Fibroblast of the conjunctiva (primary cell): ENCODE measurements at regions not wholly inside any gene's neighbourhood (a gene's known extent, or its start where the extent isn't known, plus 50 kb on each side); places are given as distances from the start of the nearest gene placed in this dataset.

Experiments used
- DNase-seq: peaks from one replicate; pipeline ENCODE4 v3.0.0-alpha.2; 2010; ENCODE audit warnings: low read depth

- DNase-seq: no peak
These were observed 734.2 kb upstream of the ALCAM start for GRCh38 chr3:104632521-104632920.

- DNase-seq: no peak
These were observed 733.8 kb upstream of the ALCAM start for GRCh38 chr3:104632947-104633346.

- no peak for DNase-seq
These were observed 730.7 kb upstream of the ALCAM start for GRCh38 chr3:104635872-104636580.

GRCh38 chr3:104642827-104643226, 723.9 kb upstream of the ALCAM start:
- DNase-seq: no peak

- no peak for DNase-seq
These were observed 720.5 kb upstream of the ALCAM start for GRCh38 chr3:104646196-104646595.

- DNase-seq: no peak
These were observed 717.9 kb upstream of the ALCAM start for GRCh38 chr3:104648823-104649222.

- DNase-seq: no peak
These were observed 697.6 kb upstream of the ALCAM start for GRCh38 chr3:104669083-104669482.

- DNase-seq: no peak
These were observed 694.4 kb upstream of the ALCAM start for GRCh38 chr3:104672331-104672730.

- DNase-seq: no peak
These were observed 692.7 kb upstream of the ALCAM start for GRCh38 chr3:104673981-104674380.

GRCh38 chr3:104676241-104676640, 690.5 kb upstream of the ALCAM start:
- no peak for DNase-seq

GRCh38 chr3:104677932-104678331, 688.8 kb upstream of the ALCAM start:
- DNase-seq: no peak

- no peak for DNase-seq
These were observed 681.2 kb upstream of the ALCAM start for GRCh38 chr3:104685492-104685891.

GRCh38 chr3:104687362-104687761, 679.3 kb upstream of the ALCAM start:
- DNase-seq: no peak

GRCh38 chr3:104696470-104696869, 670.2 kb upstream of the ALCAM start:
- no peak for DNase-seq

GRCh38 chr3:104711406-104711805, 655.3 kb upstream of the ALCAM start:
- no peak for DNase-seq

- no peak for DNase-seq
These were observed 650.7 kb upstream of the ALCAM start for GRCh38 chr3:104715972-104716371.

- no peak for DNase-seq
These were observed 648.9 kb upstream of the ALCAM start for GRCh38 chr3:104717828-104718196.

- no peak for DNase-seq
These were observed 643.7 kb upstream of the ALCAM start for GRCh38 chr3:104723000-104723399.

- DNase-seq: no peak
These were observed 635.6 kb upstream of the ALCAM start for GRCh38 chr3:104731074-104731473.

GRCh38 chr3:104734627-104735026, 632.1 kb upstream of the ALCAM start:
- DNase-seq: no peak

- DNase-seq: no peak
These were observed 631.0 kb upstream of the ALCAM start for GRCh38 chr3:104735691-104736090.

- no peak for DNase-seq
These were observed 628.4 kb upstream of the ALCAM start for GRCh38 chr3:104738271-104738670.

GRCh38 chr3:104740874-104741379, 625.8 kb upstream of the ALCAM start:
- no peak for DNase-seq

- DNase-seq: no peak
These were observed 624.7 kb upstream of the ALCAM start for GRCh38 chr3:104742044-104742443.
